Mesendoderm (in vitro differentiated cells): ENCODE measurements at regions not wholly inside any gene's neighbourhood (a gene's known extent, or its start where the extent isn't known, plus 50 kb on each side); places are given as distances from the start of the nearest gene placed in this dataset.
A peak's percentile ranks its signal among the peaks of the same experiment; 100 is the strongest.

Experiments used
- DNase-seq: peaks from one replicate; pipeline ENCODE4 v3.0.0; 2013
- H2AK5ac ChIP-seq: 2 replicates; pipeline ENCODE4 v1.6.1; 2013; ENCODE audit warnings: low read length, inconsistent platforms
- H2BK120ac ChIP-seq: 2 replicates; pipeline ENCODE4 v1.6.1; 2013; ENCODE audit warnings: low read depth, mild to moderate bottlenecking, low read length, moderate library complexity, mixed read lengths
- H2BK15ac ChIP-seq: replicated peaks from 2 replicates; pipeline ENCODE4 v1.6.1; 2013; ENCODE audit warnings: low read depth, mild to moderate bottlenecking, moderate library complexity
- H2BK5ac ChIP-seq: 2 replicates; pipeline ENCODE4 v1.6.1; 2013; ENCODE audit warnings: low read length, inconsistent platforms
- H3K18ac ChIP-seq: 2 replicates; pipeline ENCODE4 v1.6.1; 2013; ENCODE audit warnings: mild to moderate bottlenecking, low read length, mixed read lengths
- H3K23ac ChIP-seq: one replicate; pipeline ENCODE4 v1.6.1; 2013; ENCODE audit warnings: low read length
- H3K27ac ChIP-seq: 2 replicates; pipeline ENCODE4 v1.5.1; 2013; ENCODE audit warnings: low read depth, mild to moderate bottlenecking, inconsistent platforms, low read length, moderate library complexity
- H3K27me3 ChIP-seq: 2 replicates; pipeline ENCODE4 v1.6.1; 2013; ENCODE audit warnings: low read length, control low read depth, mild to moderate bottlenecking, inconsistent platforms; ENCODE audit not compliant: insufficient read depth, poor library complexity
- H3K36me3 ChIP-seq: 2 replicates; pipeline ENCODE4 v1.6.1; 2013; ENCODE audit warnings: low read length, inconsistent platforms; ENCODE audit not compliant: control insufficient read depth, insufficient read depth
- H3K4ac ChIP-seq: one replicate; pipeline ENCODE4 v1.6.1; 2013; ENCODE audit warnings: low read depth, mild to moderate bottlenecking, low read length, moderate library complexity
- H3K4me1 ChIP-seq: 2 replicates; pipeline ENCODE4 v1.6.1; 2013; ENCODE audit warnings: low read depth, low read length, inconsistent platforms; ENCODE audit not compliant: control insufficient read depth
- H3K4me2 ChIP-seq: 2 replicates; pipeline ENCODE4 v1.6.1; 2013; ENCODE audit warnings: low read length
- H3K4me3 ChIP-seq: 2 replicates; pipeline ENCODE4 v1.5.1; 2013; ENCODE audit warnings: mild to moderate bottlenecking, low read length
- H3K56ac ChIP-seq: one replicate; pipeline ENCODE4 v1.6.1; 2013; ENCODE audit warnings: low read length
- H3K79me1 ChIP-seq: 2 replicates; pipeline ENCODE4 v1.6.1; 2013; ENCODE audit warnings: low read length, inconsistent platforms
- H3K79me2 ChIP-seq: 2 replicates; pipeline ENCODE4 v1.6.1; 2013; ENCODE audit warnings: mild to moderate bottlenecking, low read length; ENCODE audit not compliant: control insufficient read depth, insufficient read depth
- H3K9ac ChIP-seq: 2 replicates; pipeline ENCODE4 v1.6.1; 2013; ENCODE audit warnings: low read length, inconsistent platforms
- H4K5ac ChIP-seq: one replicate; pipeline ENCODE4 v1.6.1; 2013; ENCODE audit warnings: low read length
- H4K8ac ChIP-seq: one replicate; pipeline ENCODE4 v1.6.1; 2013; ENCODE audit warnings: low read depth, mild to moderate bottlenecking, control low read depth, low read length, moderate library complexity
- WGBS: extraction: QIAGEN DNeasy Blood & Tissue Kit; methylation state at CpG from one replicate; pipeline ENCODE4 v1.1.7; 2013; ENCODE audit warnings: low lambda C conversion rate, missing lambda C conversion rate; ENCODE audit not compliant: insufficient coverage; ENCODE audit errors: extremely low coverage; 5-methylcytosine and 5-hydroxymethylcytosine counted together

DNA sequence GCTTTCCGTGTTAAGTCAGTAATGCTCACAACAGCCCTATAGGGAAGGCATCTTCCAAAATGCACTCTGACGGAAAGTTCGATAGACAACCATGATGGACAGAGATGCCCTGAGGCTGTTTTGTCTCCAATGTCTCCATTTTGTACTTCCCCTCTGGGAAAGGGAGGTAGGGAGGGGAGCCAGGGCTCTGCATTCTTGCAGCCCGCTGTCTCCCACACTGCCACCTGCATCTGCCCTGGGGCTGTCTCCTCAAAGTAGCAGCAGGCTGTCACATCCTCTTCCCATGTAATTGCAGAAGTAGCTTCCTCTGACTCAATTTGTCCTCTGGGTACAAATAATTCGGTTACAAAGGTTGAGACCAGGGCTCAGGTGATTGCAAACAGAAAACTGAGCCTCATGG, 131.4 kb downstream of the GPAM start:
- no peak overlapping the region for H3K56ac ChIP-seq

GRCh38 chr10:112053895-112054294, 129.7 kb downstream of the GPAM start:
- DNase-seq, result no peak
- Histone ChIP-seq H3K18ac (no peak overlapping the region), H3K27ac (no peak overlapping the region), H2BK15ac (no peak overlapping the region), H2AK5ac (no peak overlapping the region), H4K8ac (no peak overlapping the region), H3K4me2 (no peak overlapping the region), H4K5ac (no peak overlapping the region), H2BK5ac (no peak overlapping the region), H2BK120ac (no peak overlapping the region), H3K79me2 (no peaks in the 10 kb centered on the region), H3K4ac (no peak overlapping the region), H3K23ac (no peak overlapping the region), H3K56ac (no peak overlapping the region), H3K4me1 (no peaks in the 10 kb centered on the region), H3K27me3 (no peaks in the 10 kb centered on the region), H3K9ac (no peak overlapping the region), H3K36me3 (no peaks in the 10 kb centered on the region), H3K79me1 (no peaks in the 10 kb centered on the region), H3K4me3 (no peak overlapping the region)
- no CpG with 5 or more reads among the region's 1 CpG for WGBS

More for the DNA sequence above, 131.4 kb downstream of the GPAM start:
- no peaks in the 10 kb centered on the region for H3K79me2 ChIP-seq
- no peak overlapping the region for H3K9ac ChIP-seq
- no peaks in the 10 kb centered on the region for H3K79me1 ChIP-seq
- no peak overlapping the region for H3K4ac ChIP-seq
- no peak overlapping the region for H2AK5ac ChIP-seq
- H3K4me1 ChIP-seq, result no peaks in the 10 kb centered on the region
- H3K36me3 ChIP-seq, result no peaks in the 10 kb centered on the region
- no peak overlapping the region for H3K4me3 ChIP-seq
- H2BK5ac ChIP-seq, result no peak overlapping the region
- no peak overlapping the region for H4K5ac ChIP-seq
- no peak overlapping the region for H3K23ac ChIP-seq
- H3K27ac ChIP-seq, result no peak overlapping the region
- no peak overlapping the region for H2BK120ac ChIP-seq
- no peak overlapping the region for H3K4me2 ChIP-seq
- DNase-seq, result peak; percentile 75
- H2BK15ac ChIP-seq, result no peak overlapping the region
- no peaks in the 10 kb centered on the region for H3K27me3 ChIP-seq
- no peak overlapping the region for H4K8ac ChIP-seq
- H3K18ac ChIP-seq, result no peak overlapping the region
- no CpG with 5 or more reads among the region's 5 CpGs for WGBS

GRCh38 chr10:112054516-112054915, 129.0 kb downstream of the GPAM start:
- Histone ChIP-seq H2AK5ac (no peak overlapping the region), H4K5ac (no peak overlapping the region), H3K18ac (no peak overlapping the region), H3K27ac (no peak overlapping the region), H4K8ac (no peak overlapping the region), H3K27me3 (no peaks in the 10 kb centered on the region), H3K4me1 (no peaks in the 10 kb centered on the region), H3K79me2 (no peaks in the 10 kb centered on the region), H2BK120ac (no peak overlapping the region), H3K9ac (no peak overlapping the region), H2BK5ac (no peak overlapping the region), H3K4me3 (no peak overlapping the region), H3K23ac (no peak overlapping the region), H2BK15ac (no peak overlapping the region), H3K56ac (no peak overlapping the region), H3K36me3 (no peaks in the 10 kb centered on the region), H3K4ac (no peak overlapping the region), H3K79me1 (no peaks in the 10 kb centered on the region), H3K4me2 (no peak overlapping the region)
- no CpG with 5 or more reads among the region's 5 CpGs for WGBS
- DNase-seq, result no peak

GRCh38 chr10:112057072-112057471, 126.5 kb downstream of the GPAM start:
- WGBS, result no CpG with 5 or more reads among the region's 2 CpGs

DNA sequence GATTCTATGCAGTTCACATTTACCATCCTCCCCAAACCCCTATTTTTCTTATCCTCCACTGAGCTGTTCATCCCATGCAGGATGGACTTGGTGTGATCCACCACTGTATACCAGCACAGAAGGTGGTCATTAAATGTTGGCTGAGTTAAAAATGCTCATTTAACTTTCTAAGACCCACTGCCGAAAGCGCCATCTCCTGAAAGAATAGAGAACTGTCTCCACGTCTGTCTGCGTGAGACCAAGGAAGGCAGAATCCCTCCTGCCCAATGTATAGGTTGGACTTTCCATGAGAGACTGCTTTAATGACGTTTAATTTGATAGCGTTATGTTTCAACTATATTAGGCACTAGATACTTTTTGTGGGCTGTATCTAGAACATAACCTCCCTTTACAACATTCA, 124.3 kb downstream of the GPAM start:
- Histone ChIP-seq H3K9ac (no peak overlapping the region), H2BK120ac (no peak overlapping the region)
- no CpG with 5 or more reads among the region's 6 CpGs for WGBS

More at GRCh38 chr10:112057072-112057471, 126.5 kb downstream of the GPAM start:
- no peak overlapping the region for H3K9ac ChIP-seq
- H3K27ac ChIP-seq, result no peak overlapping the region
- no peak overlapping the region for H2BK5ac ChIP-seq
- H4K5ac ChIP-seq, result no peak overlapping the region
- H2BK15ac ChIP-seq, result no peak overlapping the region
- H4K8ac ChIP-seq, result no peak overlapping the region
- no peaks in the 10 kb centered on the region for H3K27me3 ChIP-seq
- no peak overlapping the region for H3K4me2 ChIP-seq
- H3K18ac ChIP-seq, result no peak overlapping the region
- no peak overlapping the region for H3K56ac ChIP-seq
- no peaks in the 10 kb centered on the region for H3K4me1 ChIP-seq
- H2AK5ac ChIP-seq, result no peak overlapping the region
- H3K36me3 ChIP-seq, result no peaks in the 10 kb centered on the region
- H3K79me2 ChIP-seq, result no peaks in the 10 kb centered on the region
- H3K4me3 ChIP-seq, result no peak overlapping the region
- no peak overlapping the region for H2BK120ac ChIP-seq
- no peaks in the 10 kb centered on the region for H3K79me1 ChIP-seq
- no peak overlapping the region for H3K23ac ChIP-seq
- DNase-seq, result no peak
- H3K4ac ChIP-seq, result no peak overlapping the region

GRCh38 chr10:112071596-112072133, 111.9 kb downstream of the GPAM start:
- H3K23ac ChIP-seq, result no peak overlapping the region
- no peak overlapping the region for H2BK120ac ChIP-seq
- H3K56ac ChIP-seq, result no peak overlapping the region
- H2AK5ac ChIP-seq, result no peak overlapping the region
- H4K5ac ChIP-seq, result no peak overlapping the region
- no peak overlapping the region for H3K4ac ChIP-seq
- no peak overlapping the region for H3K27ac ChIP-seq
- no peak for DNase-seq
- H3K18ac ChIP-seq, result no peak overlapping the region
- no peaks in the 10 kb centered on the region for H3K27me3 ChIP-seq
- no peak overlapping the region for H3K4me2 ChIP-seq
- no peaks in the 10 kb centered on the region for H3K4me1 ChIP-seq
- H3K79me2 ChIP-seq, result no peaks in the 10 kb centered on the region
- no peak overlapping the region for H3K4me3 ChIP-seq
- H3K9ac ChIP-seq, result no peak overlapping the region
- H3K79me1 ChIP-seq, result no peaks in the 10 kb centered on the region
- no peaks in the 10 kb centered on the region for H3K36me3 ChIP-seq
- no peak overlapping the region for H2BK5ac ChIP-seq
- no peak overlapping the region for H4K8ac ChIP-seq
- WGBS, result no CpG with 5 or more reads among the region's 2 CpGs
- H2BK15ac ChIP-seq, result no peak overlapping the region

More for the DNA sequence above, 124.3 kb downstream of the GPAM start:
- Histone ChIP-seq H3K4ac (no peak overlapping the region), H3K56ac (no peak overlapping the region), H4K5ac (no peak overlapping the region), H3K79me1 (no peaks in the 10 kb centered on the region), H3K18ac (no peak overlapping the region), H4K8ac (no peak overlapping the region), H2AK5ac (no peak overlapping the region), H2BK15ac (no peak overlapping the region), H3K27ac (no peak overlapping the region), H3K4me2 (no peak overlapping the region), H3K23ac (no peak overlapping the region), H3K79me2 (no peaks in the 10 kb centered on the region), H2BK5ac (no peak overlapping the region), H3K36me3 (no peaks in the 10 kb centered on the region), H3K4me1 (no peaks in the 10 kb centered on the region), H3K4me3 (no peak overlapping the region), H3K27me3 (no peaks in the 10 kb centered on the region)
- peak; percentile 47 for DNase-seq
